Chondrocyte (in vitro differentiated cells): ENCODE measurements at regions not wholly inside any gene's neighbourhood (a gene's known extent, or its start where the extent isn't known, plus 50 kb on each side); places are given as distances from the start of the nearest gene placed in this dataset.

Experiments used
- DNase-seq: peaks from one replicate; pipeline ENCODE4 v3.0.0; 2021; ENCODE audit warnings: mixed read lengths, low spot score
- H3K27ac Mint-ChIP-seq: one replicate; pipeline ENCODE4 v1.8.0; 2021; ENCODE audit warnings: mild to moderate bottlenecking, moderate library complexity, mixed read lengths; ENCODE audit not compliant: unreplicated experiment
- H3K27me3 Mint-ChIP-seq: 2 replicates; pipeline ENCODE4 v1.8.0; 2021; ENCODE audit warnings: low read depth, mixed read lengths
- H3K36me3 Mint-ChIP-seq: 2 replicates; pipeline ENCODE4 v1.8.0; 2021; ENCODE audit warnings: low read depth, mixed read lengths
- H3K4me1 Mint-ChIP-seq: 2 replicates; pipeline ENCODE4 v1.8.0; 2021; ENCODE audit warnings: low read depth, mild to moderate bottlenecking, mixed read lengths
- H3K4me3 Mint-ChIP-seq: one replicate; pipeline ENCODE4 v1.8.0; 2021; ENCODE audit warnings: mild to moderate bottlenecking, moderate library complexity, mixed read lengths; ENCODE audit not compliant: unreplicated experiment
- H3K9me3 Mint-ChIP-seq: 2 replicates; pipeline ENCODE4 v1.8.0; 2021; ENCODE audit warnings: low read depth, mixed read lengths
- CTCF ChIP-seq: fragments of 200-600 bp; sonication (generic); IDR thresholded peaks from 2 replicates; pipeline ENCODE4 v1.5.0; 2021; ENCODE audit warnings: antibody characterized with exemption, mild to moderate bottlenecking, moderate library complexity

- H3K36me3 Mint-ChIP-seq: no peaks in the 10 kb centered on the region
Measured at GRCh38 chr3:99212969-99213368, 311.5 kb upstream of the DCBLD2 start.

GRCh38 chr3:99211309-99211708 is 309.8 kb upstream of the DCBLD2 start:
- Mint-ChIP-seq H3K36me3 (no peaks in the 10 kb centered on the region), H3K27ac (no peak overlapping the region), H3K27me3 (no peaks in the 10 kb centered on the region), H3K9me3 (peaks cover 11% of the 10 kb centered on the region), H3K4me1 (peaks cover 5% of the 10 kb centered on the region), H3K4me3 (no peak overlapping the region)
- no peak for DNase-seq
- TF ChIP-seq CTCF: no peak

More at GRCh38 chr3:99212969-99213368, 311.5 kb upstream of the DCBLD2 start:
- H3K9me3 Mint-ChIP-seq: peaks cover 11% of the 10 kb centered on the region
- H3K4me3 Mint-ChIP-seq: no peak overlapping the region
- H3K27me3 Mint-ChIP-seq: no peaks in the 10 kb centered on the region
- DNase-seq: no peak
- H3K27ac Mint-ChIP-seq: no peak overlapping the region
- peaks cover 5% of the 10 kb centered on the region for H3K4me1 Mint-ChIP-seq
- TF ChIP-seq CTCF: no peak

- Mint-ChIP-seq H3K27me3 (no peaks in the 10 kb centered on the region), H3K36me3 (peaks cover 2% of the 10 kb centered on the region), H3K4me3 (no peak overlapping the region), H3K4me1 (peaks cover 5% of the 10 kb centered on the region), H3K9me3 (peaks cover 15% of the 10 kb centered on the region), H3K27ac (no peak overlapping the region)
- no peak for DNase-seq
- TF ChIP-seq CTCF: no peak
Measured at GRCh38 chr3:99199021-99199420, 297.5 kb upstream of the DCBLD2 start.

GRCh38 chr3:99191186-99191585 is 289.7 kb upstream of the DCBLD2 start:
- Mint-ChIP-seq H3K4me1 (peaks cover 30% of the 10 kb centered on the region), H3K9me3 (peaks cover 29% of the 10 kb centered on the region), H3K36me3 (peaks cover 2% of the 10 kb centered on the region), H3K27ac (no peak overlapping the region), H3K27me3 (no peaks in the 10 kb centered on the region), H3K4me3 (no peak overlapping the region)
- no peak for DNase-seq
- TF ChIP-seq CTCF: no peak

- no peak for TF ChIP-seq CTCF
- Mint-ChIP-seq H3K36me3 (peaks cover 2% of the 10 kb centered on the region), H3K27me3 (no peaks in the 10 kb centered on the region), H3K4me1 (peaks cover 25% of the 10 kb centered on the region), H3K9me3 (peaks cover 18% of the 10 kb centered on the region), H3K27ac (no peak overlapping the region), H3K4me3 (no peak overlapping the region)
- no peak for DNase-seq
Measured at GRCh38 chr3:99188936-99189335, 287.4 kb upstream of the DCBLD2 start.
